Fibroblast of skin of left quadriceps (primary cell): ENCODE measurements at regions not wholly inside any gene's neighbourhood (a gene's known extent, or its start where the extent isn't known, plus 50 kb on each side); places are given as distances from the start of the nearest gene placed in this dataset.
"Not testable (repeated sequence)": the region's sequence is repeated elsewhere in the genome, so short reads cannot be mapped to it uniquely, and the experiment has no call there.

Source experiments
- DNase-seq, 2 experiments: peaks; one replicate each; pipeline ENCODE4 v3.0.0-alpha.2; 2013; ENCODE audit warnings: low read depth in 2 of 2

- no peak for DNase-seq
These were observed 82.4 kb upstream of the SELENOP start for GRCh38 chr5:42894057-42894456.

- peak; percentile 39 to 40 for DNase-seq
These were observed 77.7 kb upstream of the SELENOP start for GRCh38 chr5:42889311-42889933.

GRCh38 chr5:42888771-42889170, 77.1 kb upstream of the SELENOP start:
- DNase-seq: no peak

- DNase-seq: no peak
These were observed 75.9 kb upstream of the SELENOP start for GRCh38 chr5:42887575-42887974.

GRCh38 chr5:42887097-42887496, 75.4 kb upstream of the SELENOP start:
- DNase-seq: no peak

GRCh38 chr5:42886635-42887034, 74.9 kb upstream of the SELENOP start:
- no peak for DNase-seq

GRCh38 chr5:42884326-42884725, 72.6 kb upstream of the SELENOP start:
- no peak for DNase-seq

GRCh38 chr5:42881416-42882117, 69.9 kb upstream of the SELENOP start:
- no peak for DNase-seq

GRCh38 chr5:42880496-42881150, 68.9 kb upstream of the SELENOP start:
- no peak for DNase-seq

- DNase-seq: no peak
These were observed 67.6 kb upstream of the SELENOP start for GRCh38 chr5:42879291-42879690.

- no peak for DNase-seq
These were observed 66.9 kb upstream of the SELENOP start for GRCh38 chr5:42878550-42878949.

GRCh38 chr5:42878041-42878440, 66.3 kb upstream of the SELENOP start:
- DNase-seq: no peak

- no peak for DNase-seq
These were observed 65.7 kb upstream of the SELENOP start for GRCh38 chr5:42877431-42877830.

- DNase-seq: no peak
These were observed 64.7 kb upstream of the SELENOP start for GRCh38 chr5:42876375-42876844.

- no peak for DNase-seq
These were observed 64.2 kb upstream of the SELENOP start for GRCh38 chr5:42875785-42876374.

GRCh38 chr5:42875211-42875610, 63.5 kb upstream of the SELENOP start:
- DNase-seq: no peak

- DNase-seq: no peak
These were observed 63.0 kb upstream of the SELENOP start for GRCh38 chr5:42874621-42875198.

- DNase-seq: no peak
These were observed 61.2 kb upstream of the SELENOP start for GRCh38 chr5:42872865-42873264.

GRCh38 chr5:42870882-42871418, 59.3 kb upstream of the SELENOP start:
- DNase-seq: no peak

- DNase-seq: not testable (repeated sequence)
These were observed 56.7 kb upstream of the SELENOP start for GRCh38 chr5:42868417-42868816.

GRCh38 chr5:42864749-42865148, 53.1 kb upstream of the SELENOP start:
- DNase-seq: not testable (repeated sequence)
